ENCODE measurements at regions not wholly inside any gene's neighbourhood (a gene's known extent, or its start where the extent isn't known, plus 50 kb on each side); places are given as distances from the start of the nearest gene placed in this dataset.

- CTCF ChIA-PET = no interaction called here
These were observed 182.9 kb downstream of the MCHR2 start for GRCh38 chr6:99810942-99811620.

GRCh38 chr6:99811636-99812035 is 182.4 kb downstream of the MCHR2 start:
- DNase-seq (ENCODE audit: extremely low spot score) = no peak
- POLR2A ChIA-PET = no interaction called here
- TF ChIP-seq HDGF (IDR thresholded peaks at IDR 0.05; ENCODE audit: borderline replicate concordance) (no peak), ARNT (IDR thresholded peaks at IDR 0.05) (no peak), LEF1 (IDR thresholded peaks at IDR 0.05; ENCODE audit: borderline replicate concordance) (no peak), ELF4 (IDR thresholded peaks at IDR 0.05) (no peak)
- CTCF ChIA-PET = no interaction called here

More at GRCh38 chr6:99810942-99811620, 182.9 kb downstream of the MCHR2 start:
- TF ChIP-seq PKNOX1 (IDR thresholded peaks at IDR 0.05) (no peak), FOXK2 (IDR thresholded peaks at IDR 0.05) (no peak), BHLHE40 (IDR thresholded peaks at IDR 0.05; ENCODE audit: borderline replicate concordance) (no peak), FOXA1 (IDR thresholded peaks at IDR 0.05) (no peak), CTBP1 (IDR thresholded peaks at IDR 0.05; ENCODE audit: borderline replicate concordance) (no peak), FOXM1 (IDR thresholded peaks at IDR 0.05; ENCODE audit: borderline replicate concordance) (no peak), ZNF384 (IDR thresholded peaks at IDR 0.05) (no peak), L3MBTL2 (conservative IDR thresholded peaks at IDR 0.05) (no peak), SP1 (IDR thresholded peaks at IDR 0.05) (no peak), NFRKB (IDR thresholded peaks at IDR 0.05) (no peak), TARDBP (IDR thresholded peaks at IDR 0.05) (no peak), LEF1 (IDR thresholded peaks at IDR 0.05; ENCODE audit: borderline replicate concordance) (no peak), SUZ12 (IDR thresholded peaks at IDR 0.05) (no peak), ARNT (IDR thresholded peaks at IDR 0.05) (no peak), HDGF (IDR thresholded peaks at IDR 0.05; ENCODE audit: borderline replicate concordance) (no peak), ELF4 (IDR thresholded peaks at IDR 0.05) (no peak)
- DNase-seq (ENCODE audit: extremely low spot score) = no peak
- POLR2A ChIA-PET = no interaction called here

- TF ChIP-seq FOXA1 (IDR thresholded peaks at IDR 0.05) = no peak
- no peak for TF ChIP-seq NFRKB (IDR thresholded peaks at IDR 0.05)
- no peak for TF ChIP-seq ELF4 (IDR thresholded peaks at IDR 0.05)
- TF ChIP-seq ZNF384 (IDR thresholded peaks at IDR 0.05) = no peak
- no peak for TF ChIP-seq CTBP1 (IDR thresholded peaks at IDR 0.05; ENCODE audit: borderline replicate concordance)
- TF ChIP-seq TARDBP (IDR thresholded peaks at IDR 0.05) = no peak
- TF ChIP-seq PKNOX1 (IDR thresholded peaks at IDR 0.05) = no peak
- TF ChIP-seq L3MBTL2 (conservative IDR thresholded peaks at IDR 0.05) = no peak
- DNase-seq (ENCODE audit: extremely low spot score) = no peak
- POLR2A ChIA-PET = no interaction called here
- CTCF ChIA-PET = no interaction called here
These were observed 180.5 kb downstream of the MCHR2 start for GRCh38 chr6:99813565-99813964.

GRCh38 chr6:99814230-99814928 is 179.6 kb downstream of the MCHR2 start:
- POLR2A ChIA-PET = no interaction called here
- CTCF ChIA-PET = no interaction called here
- TF ChIP-seq PKNOX1 (IDR thresholded peaks at IDR 0.05) (no peak), TARDBP (IDR thresholded peaks at IDR 0.05) (no peak), FOXK2 (IDR thresholded peaks at IDR 0.05) (no peak), ARNT (IDR thresholded peaks at IDR 0.05) (no peak), LEF1 (IDR thresholded peaks at IDR 0.05; ENCODE audit: borderline replicate concordance) (no peak), HDGF (IDR thresholded peaks at IDR 0.05; ENCODE audit: borderline replicate concordance) (no peak), L3MBTL2 (conservative IDR thresholded peaks at IDR 0.05) (no peak), NFRKB (IDR thresholded peaks at IDR 0.05) (no peak), FOXA1 (IDR thresholded peaks at IDR 0.05) (no peak), SUZ12 (IDR thresholded peaks at IDR 0.05) (no peak), ELF4 (IDR thresholded peaks at IDR 0.05) (no peak), FOXM1 (IDR thresholded peaks at IDR 0.05; ENCODE audit: borderline replicate concordance) (no peak), SP1 (IDR thresholded peaks at IDR 0.05) (no peak), CTBP1 (IDR thresholded peaks at IDR 0.05; ENCODE audit: borderline replicate concordance) (no peak), ZNF384 (IDR thresholded peaks at IDR 0.05) (no peak), BHLHE40 (IDR thresholded peaks at IDR 0.05; ENCODE audit: borderline replicate concordance) (no peak)
- no peak for DNase-seq (ENCODE audit: extremely low spot score)

GRCh38 chr6:99816795-99817194 is 177.2 kb downstream of the MCHR2 start:
- CTCF ChIA-PET = no interaction called here
- no peak for DNase-seq (ENCODE audit: extremely low spot score)
- TF ChIP-seq LEF1 (IDR thresholded peaks at IDR 0.05; ENCODE audit: borderline replicate concordance) = no peak
- TF ChIP-seq PKNOX1 (IDR thresholded peaks at IDR 0.05) = no peak
- no peak for TF ChIP-seq FOXK2 (IDR thresholded peaks at IDR 0.05)
- TF ChIP-seq SP1 (IDR thresholded peaks at IDR 0.05) = no peak
- no peak for TF ChIP-seq NFRKB (IDR thresholded peaks at IDR 0.05)
- TF ChIP-seq FOXA1 (IDR thresholded peaks at IDR 0.05) = no peak
- TF ChIP-seq ZNF384 (IDR thresholded peaks at IDR 0.05) = no peak
- TF ChIP-seq FOXM1 (IDR thresholded peaks at IDR 0.05; ENCODE audit: borderline replicate concordance) = no peak
- no peak for TF ChIP-seq ELF4 (IDR thresholded peaks at IDR 0.05)
- TF ChIP-seq ARNT (IDR thresholded peaks at IDR 0.05) = no peak
- TF ChIP-seq SUZ12 (IDR thresholded peaks at IDR 0.05) = no peak
- TF ChIP-seq TARDBP (IDR thresholded peaks at IDR 0.05) = no peak
- TF ChIP-seq HDGF (IDR thresholded peaks at IDR 0.05; ENCODE audit: borderline replicate concordance) = no peak
- POLR2A ChIA-PET = no interaction called here

All from HEK293T (cell line).